H1 (cell line): ENCODE measurements at regions not wholly inside any gene's neighbourhood (a gene's known extent, or its start where the extent isn't known, plus 50 kb on each side); places are given as distances from the start of the nearest gene placed in this dataset.

Experiments used
- CTCF ChIA-PET: fragments of 300-600 bp; sonication (Branson Sonifier 250); formaldehyde crosslinking; loops from one replicate; lab custom pipeline; 2021; ENCODE audit not compliant: partially characterized antibody; lab: Charles Lee
- POLR2A ChIA-PET: fragments of 300-600 bp; sonication (Branson Sonifier 250); formaldehyde crosslinking; loops from one replicate; lab custom pipeline; 2021; ENCODE audit warnings: inconsistent platforms; ENCODE audit not compliant: partially characterized antibody; lab: Charles Lee
- DNase-seq, 2 experiments: peaks; one replicate each; pipeline versions ENCODE4 v3.0.0 to v3.0.0-alpha.2; 2010 to 2022; ENCODE audit warnings: low spot score in 2 of 2, low read depth in 1 of 2, mixed read lengths in 1 of 2
- FAIRE-seq: peaks from 2 replicates; lab custom pipeline; 2011; peaks lifted over from hg19 to GRCh38; lab: Jason Lieb, UNC
- H2AFZ ChIP-seq: 2 replicates; pipeline ENCODE4 v1.8.1; 2012; ENCODE audit warnings: low read length, inconsistent platforms
- H2AK5ac ChIP-seq: 2 replicates; pipeline ENCODE4 v1.6.1; 2013; ENCODE audit warnings: low read depth, low read length
- H2BK120ac ChIP-seq: replicated peaks from 2 replicates; pipeline ENCODE3; 2013; ENCODE audit warnings: low read depth, low read length, inconsistent platforms
- H2BK12ac ChIP-seq: 2 replicates; pipeline ENCODE4 v1.6.1; 2013; ENCODE audit warnings: low read depth, low read length
- H2BK15ac ChIP-seq: 2 replicates; pipeline ENCODE4 v1.6.1; 2013; ENCODE audit warnings: low read length
- H2BK20ac ChIP-seq: 2 replicates; pipeline ENCODE4 v1.6.1; 2013; ENCODE audit warnings: low read length
- H2BK5ac ChIP-seq: 2 replicates; pipeline ENCODE4 v1.6.1; 2013; ENCODE audit warnings: low read depth, low read length
- H3K14ac ChIP-seq: 2 replicates; pipeline ENCODE4 v1.6.1; 2013; ENCODE audit warnings: inconsistent platforms; ENCODE audit not compliant: insufficient read length
- H3K18ac ChIP-seq: 2 replicates; pipeline ENCODE4 v1.6.1; 2013; ENCODE audit warnings: low read length; ENCODE audit errors: extremely low read depth
- H3K23ac ChIP-seq: 2 replicates; pipeline ENCODE4 v1.6.1; 2013; ENCODE audit warnings: inconsistent platforms; ENCODE audit not compliant: insufficient read length
- H3K23me2 ChIP-seq: 2 replicates; pipeline ENCODE4 v1.6.1; 2013; ENCODE audit warnings: low read depth, low read length
- H3K27ac ChIP-seq: 2 replicates; pipeline ENCODE4 v1.6.1; 2011; ENCODE audit warnings: low read depth, low read length, inconsistent platforms
- H3K27me3 ChIP-seq, 4 experiments: replicated peaks in 1 of 4; 1 replicate in 1 of 4; 2 replicates in 3 of 4; pipeline versions ENCODE4 v1.6.1 to v1.8.1; 2011 to 2013; ENCODE audit warnings: low read length in 3 of 4, mild to moderate bottlenecking in 3 of 4, inconsistent platforms in 2 of 4, mixed read lengths in 2 of 4, moderate library complexity in 1 of 4; ENCODE audit not compliant: control insufficient read depth in 3 of 4, insufficient read depth in 3 of 4; ENCODE audit errors: extremely low read depth in 1 of 4
- H3K36me3 ChIP-seq, 4 experiments: 2 replicates each; pipeline versions ENCODE4 v1.6.1 to v1.8.1; 2011 to 2013; ENCODE audit warnings: mild to moderate bottlenecking in 4 of 4, low read length in 3 of 4, moderate library complexity in 2 of 4, control low read depth in 1 of 4, inconsistent platforms in 1 of 4; ENCODE audit not compliant: insufficient read depth in 4 of 4, control insufficient read depth in 2 of 4
- H3K4ac ChIP-seq: replicated peaks from 2 replicates; pipeline ENCODE3; 2013; ENCODE audit warnings: low read length, low read depth, mixed read lengths, inconsistent platforms; ENCODE audit not compliant: insufficient read length
- H3K4me1 ChIP-seq, 4 experiments: replicated peaks in 1 of 4; 1 replicate in 1 of 4; 2 replicates in 3 of 4; pipeline versions ENCODE4 v1.6.1 to v1.8.1; 2011 to 2013; ENCODE audit warnings: low read length in 3 of 4, inconsistent platforms in 2 of 4, mixed read lengths in 1 of 4; ENCODE audit not compliant: insufficient read depth in 4 of 4, control insufficient read depth in 3 of 4
- H3K4me2 ChIP-seq, 2 experiments: 2 replicates each; pipeline versions ENCODE4 v1.6.1 to v1.8.1; 2011 to 2013; ENCODE audit warnings: low read depth in 2 of 2, low read length in 2 of 2, control low read depth in 1 of 2, inconsistent platforms in 1 of 2, mild to moderate bottlenecking in 1 of 2; ENCODE audit not compliant: insufficient read depth in 1 of 2
- H3K4me3 ChIP-seq, 4 experiments: fragments of 200-600, 300-600 bp in 1 of 4; sonication (generic), shearing (Covaris generic), sonication (Bioruptor Twin) in 1 of 4; 2 replicates each; pipeline versions ENCODE4 v1.5.1 to v1.8.1; 2011 to 2016; ENCODE audit warnings: low read length in 4 of 4, low read depth in 3 of 4, control low read depth in 2 of 4, inconsistent platforms in 2 of 4, mild to moderate bottlenecking in 2 of 4, mixed read lengths in 1 of 4, moderate library complexity in 1 of 4; ENCODE audit not compliant: insufficient read depth in 2 of 4; ENCODE audit errors: extremely low read depth in 1 of 4
- H3K56ac ChIP-seq: replicated peaks from 2 replicates; pipeline ENCODE3; 2013; ENCODE audit warnings: low read depth, mild to moderate bottlenecking, mixed read lengths, low read length, inconsistent platforms; ENCODE audit not compliant: insufficient read length
- H3K79me1 ChIP-seq: 2 replicates; pipeline ENCODE4 v1.6.1; 2013; ENCODE audit warnings: low read depth, low read length, control low read depth
- H3K79me2 ChIP-seq, 2 experiments: 2 replicates each; pipeline versions ENCODE4 v1.6.1 to v1.8.1; 2012 to 2013; ENCODE audit warnings: low read length in 2 of 2, mild to moderate bottlenecking in 2 of 2, inconsistent platforms in 1 of 2; ENCODE audit not compliant: insufficient read depth in 2 of 2, control insufficient read depth in 1 of 2
- H3K9ac ChIP-seq, 4 experiments: replicated peaks in 1 of 4; 1 replicate in 1 of 4; 2 replicates in 3 of 4; pipeline versions ENCODE4 v1.6.1 to v1.8.1; 2011 to 2013; ENCODE audit warnings: low read depth in 3 of 4, low read length in 3 of 4, control low read depth in 2 of 4, mild to moderate bottlenecking in 2 of 4, moderate library complexity in 2 of 4, inconsistent platforms in 1 of 4; ENCODE audit errors: extremely low read depth in 1 of 4
- H3K9me3 ChIP-seq, 2 experiments: 2 replicates each; pipeline versions ENCODE4 v1.6.1 to v1.8.1; 2012 to 2013; ENCODE audit warnings: mild to moderate bottlenecking in 2 of 2, moderate library complexity in 2 of 2, control low read depth in 1 of 2, inconsistent platforms in 1 of 2, low read depth in 1 of 2, low read length in 1 of 2, mixed read lengths in 1 of 2; ENCODE audit not compliant: insufficient read depth in 2 of 2
- H4K20me1 ChIP-seq, 2 experiments: replicated peaks in 1 of 2; 2 replicates each; pipeline versions ENCODE3 to v1.8.1; 2011 to 2013; ENCODE audit warnings: inconsistent platforms in 2 of 2, low read length in 2 of 2, mild to moderate bottlenecking in 1 of 2; ENCODE audit not compliant: insufficient read depth in 2 of 2, control insufficient read depth in 1 of 2
- H4K5ac ChIP-seq: 2 replicates; pipeline ENCODE4 v1.6.1; 2013; ENCODE audit warnings: low read length, low read depth, mixed read lengths, inconsistent platforms; ENCODE audit not compliant: insufficient read length
- H4K8ac ChIP-seq: 2 replicates; pipeline ENCODE4 v1.8.0; 2013; ENCODE audit warnings: mild to moderate bottlenecking, moderate library complexity, low read length, inconsistent platforms; ENCODE audit not compliant: insufficient read depth; ENCODE audit errors: extremely low read depth
- H4K91ac ChIP-seq: replicated peaks from 2 replicates; pipeline ENCODE3; 2013; ENCODE audit warnings: low read length, mixed read lengths, inconsistent platforms; ENCODE audit not compliant: insufficient read length
- BACH1 ChIP-seq: IDR thresholded peaks from 2 replicates; pipeline ENCODE4 v1.6.1; 2012; ENCODE audit warnings: low read length, improper control_type of control experiment
- CREB1 ChIP-seq: IDR thresholded peaks from 2 replicates; pipeline ENCODE4 v1.6.1; 2012; ENCODE audit warnings: inconsistent platforms
- GABPA ChIP-seq: IDR thresholded peaks from 2 replicates; pipeline ENCODE4 v1.6.1; 2011; ENCODE audit warnings: mild to moderate bottlenecking, low read length, moderate library complexity, borderline replicate concordance; ENCODE audit not compliant: insufficient read depth
- KDM5A ChIP-seq: fragments of 200-600 bp; IDR thresholded peaks from 2 replicates; pipeline ENCODE4 v1.7.1; 2012; ENCODE audit warnings: mild to moderate bottlenecking, low read length, inconsistent platforms, mixed read lengths
- SUZ12 ChIP-seq: fragments of 200-600 bp; sonication (generic); IDR thresholded peaks from 2 replicates; pipeline ENCODE4 v1.6.1; 2012; ENCODE audit warnings: mild to moderate bottlenecking, inconsistent platforms, low read length, moderate library complexity, mixed read lengths
- TAF7 ChIP-seq: optimal IDR thresholded peaks from 2 replicates; pipeline ENCODE3; 2011; ENCODE audit warnings: low read depth, mild to moderate bottlenecking, inconsistent platforms, low read length, moderate library complexity, borderline replicate concordance
- WGBS, 2 experiments: shearing (Covaris generic) in 1 of 2; methylation state at CpG; one replicate each; pipeline versions ENCODE4 v1.1.6 to v1.1.7; 2013 to 2015; ENCODE audit warnings: low lambda C conversion rate in 2 of 2, mixed read lengths in 2 of 2, inconsistent platforms in 1 of 2, low coverage in 1 of 2, missing lambda C conversion rate in 1 of 2; ENCODE audit not compliant: insufficient replicate concordance in 2 of 2, insufficient coverage in 1 of 2, insufficient read length in 1 of 2; ENCODE audit errors: extremely low coverage in 1 of 2, missing lambda C conversion rate in 1 of 2; 5-methylcytosine and 5-hydroxymethylcytosine counted together
- TF ChIP-seq, protein P1 (sequence below), 3 experiments: IDR thresholded peaks; 1 replicate in 2 of 3; 2 replicates in 1 of 3; pipeline versions ENCODE4 v1.5.1 to v1.6.1; 2011; ENCODE audit warnings: low read length in 3 of 3, mild to moderate bottlenecking in 3 of 3, inconsistent platforms in 2 of 3, low read depth in 1 of 3, moderate library complexity in 1 of 3; ENCODE audit not compliant: insufficient read depth in 1 of 3; ENCODE audit errors: control extremely low read depth in 1 of 3
- TF ChIP-seq, protein P2 (sequence below): IDR thresholded peaks from 2 replicates; pipeline ENCODE4 v1.6.1; 2012; ENCODE audit warnings: low read length, inconsistent platforms

GRCh38 chr3:74532446-74532845, 82.0 kb downstream of the CNTN3 start:
- TF ChIP-seq CREB1 (no peak), KDM5A (no peak), SUZ12 (no peak), BACH1 (no peak), TAF7 (no peak), GABPA (no peak)
- TF ChIP-seq, protein P1, sequence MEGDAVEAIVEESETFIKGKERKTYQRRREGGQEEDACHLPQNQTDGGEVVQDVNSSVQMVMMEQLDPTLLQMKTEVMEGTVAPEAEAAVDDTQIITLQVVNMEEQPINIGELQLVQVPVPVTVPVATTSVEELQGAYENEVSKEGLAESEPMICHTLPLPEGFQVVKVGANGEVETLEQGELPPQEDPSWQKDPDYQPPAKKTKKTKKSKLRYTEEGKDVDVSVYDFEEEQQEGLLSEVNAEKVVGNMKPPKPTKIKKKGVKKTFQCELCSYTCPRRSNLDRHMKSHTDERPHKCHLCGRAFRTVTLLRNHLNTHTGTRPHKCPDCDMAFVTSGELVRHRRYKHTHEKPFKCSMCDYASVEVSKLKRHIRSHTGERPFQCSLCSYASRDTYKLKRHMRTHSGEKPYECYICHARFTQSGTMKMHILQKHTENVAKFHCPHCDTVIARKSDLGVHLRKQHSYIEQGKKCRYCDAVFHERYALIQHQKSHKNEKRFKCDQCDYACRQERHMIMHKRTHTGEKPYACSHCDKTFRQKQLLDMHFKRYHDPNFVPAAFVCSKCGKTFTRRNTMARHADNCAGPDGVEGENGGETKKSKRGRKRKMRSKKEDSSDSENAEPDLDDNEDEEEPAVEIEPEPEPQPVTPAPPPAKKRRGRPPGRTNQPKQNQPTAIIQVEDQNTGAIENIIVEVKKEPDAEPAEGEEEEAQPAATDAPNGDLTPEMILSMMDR (IDR thresholded peaks at IDR 0.05; ENCODE audit: control extremely low read depth in 1 of 3, insufficient read depth in 1 of 3, low read depth in 1 of 3, low read length in 3 of 3), result no peak
- TF ChIP-seq, protein P2, sequence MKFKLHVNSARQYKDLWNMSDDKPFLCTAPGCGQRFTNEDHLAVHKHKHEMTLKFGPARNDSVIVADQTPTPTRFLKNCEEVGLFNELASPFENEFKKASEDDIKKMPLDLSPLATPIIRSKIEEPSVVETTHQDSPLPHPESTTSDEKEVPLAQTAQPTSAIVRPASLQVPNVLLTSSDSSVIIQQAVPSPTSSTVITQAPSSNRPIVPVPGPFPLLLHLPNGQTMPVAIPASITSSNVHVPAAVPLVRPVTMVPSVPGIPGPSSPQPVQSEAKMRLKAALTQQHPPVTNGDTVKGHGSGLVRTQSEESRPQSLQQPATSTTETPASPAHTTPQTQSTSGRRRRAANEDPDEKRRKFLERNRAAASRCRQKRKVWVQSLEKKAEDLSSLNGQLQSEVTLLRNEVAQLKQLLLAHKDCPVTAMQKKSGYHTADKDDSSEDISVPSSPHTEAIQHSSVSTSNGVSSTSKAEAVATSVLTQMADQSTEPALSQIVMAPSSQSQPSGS, result no peak
- 89% methylated on average over 4 of the region's 4 CpGs; no CpG with 5 or more reads in 1 of the 2 experiments for WGBS, 2 experiments
- Histone ChIP-seq H3K79me2 (no peaks in the 10 kb centered on the region), H2BK5ac (no peak overlapping the region), H2BK12ac (no peak overlapping the region), H3K27me3 (no peaks in the 10 kb centered on the region), H4K20me1 (no peaks in the 10 kb centered on the region), H3K4me2 (no peak overlapping the region), H3K9ac (no peak overlapping the region), H3K56ac (no peak overlapping the region), H2BK20ac (no peak overlapping the region), H4K8ac (no peak overlapping the region), H3K4ac (no peak overlapping the region), H3K4me3 (no peak overlapping the region), H3K23ac (no peak overlapping the region), H4K91ac (no peak overlapping the region), H3K36me3 (no peaks in the 10 kb centered on the region), H2BK120ac (no peak overlapping the region), H2BK15ac (no peak overlapping the region), H3K18ac (no peak overlapping the region), H3K4me1 (no peaks in the 10 kb centered on the region), H4K5ac (no peak overlapping the region), H3K9me3 (no peaks in the 10 kb centered on the region), H3K23me2 (no peaks in the 10 kb centered on the region), H3K14ac (no peak overlapping the region), H3K27ac (no peak overlapping the region), H2AK5ac (no peak overlapping the region), H2AFZ (no peak overlapping the region), H3K79me1 (no peaks in the 10 kb centered on the region)
- ChIA-PET POLR2A (no interaction called here), CTCF (interaction anchor here (0.6 to 1.4 kb wide), 3 partner anchors 10 to 640 kb away, joined by 3 to 4 read pairs (median 3); no protein-coding TSS in a partner anchor)
- no peak for DNase-seq
- no peak for FAIRE-seq
